ENCODE measurements at regions not wholly inside any gene's neighbourhood (a gene's known extent, or its start where the extent isn't known, plus 50 kb on each side); places are given as distances from the start of the nearest gene placed in this dataset.

DNA sequence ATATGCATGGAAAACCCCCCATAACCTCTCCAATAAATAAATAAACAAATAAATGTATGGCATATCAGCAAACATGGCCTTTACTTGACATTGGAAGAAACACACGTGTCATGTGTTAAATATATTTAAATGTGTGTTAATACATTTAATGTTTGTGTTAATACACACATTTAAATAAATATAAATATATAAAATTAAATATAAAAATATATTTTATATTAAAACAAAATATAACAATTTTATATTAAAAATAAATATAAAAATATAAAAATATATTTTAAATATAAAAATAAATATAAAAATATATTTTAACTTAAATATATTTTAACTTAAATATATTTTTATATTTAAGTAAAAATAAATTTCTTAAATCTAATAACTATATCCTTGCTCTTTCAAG is 187.6 kb upstream of the CXXC4 start:
- no peak for DNase-seq

DNA sequence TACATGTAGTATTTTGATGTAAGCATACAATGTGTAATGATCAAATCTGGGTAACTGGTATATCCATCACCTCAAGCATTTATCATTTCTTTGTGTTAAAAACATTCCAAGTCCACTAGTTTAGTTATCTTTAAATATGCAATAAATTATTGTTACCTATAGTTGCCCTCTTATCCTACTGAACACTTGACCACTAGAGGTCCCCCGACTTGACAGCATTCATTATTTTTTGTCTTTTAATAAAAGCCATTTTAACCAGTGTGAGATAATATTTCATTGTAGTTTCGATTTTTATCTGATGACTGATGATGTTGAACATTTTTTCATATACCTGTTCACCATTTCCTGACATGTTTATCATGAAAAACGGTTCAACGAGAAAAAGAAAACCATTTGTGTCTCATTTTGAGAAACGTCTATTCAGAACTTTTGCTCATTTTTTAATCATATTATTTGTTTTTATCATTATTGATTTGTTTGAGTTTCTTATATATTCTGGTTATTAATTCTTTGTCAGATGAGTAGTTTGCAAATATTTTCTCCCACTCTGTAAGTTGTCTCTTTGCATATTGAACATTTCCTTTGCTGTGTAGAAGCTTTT is 199.0 kb upstream of the CXXC4 start:
- no peak for DNase-seq

DNA sequence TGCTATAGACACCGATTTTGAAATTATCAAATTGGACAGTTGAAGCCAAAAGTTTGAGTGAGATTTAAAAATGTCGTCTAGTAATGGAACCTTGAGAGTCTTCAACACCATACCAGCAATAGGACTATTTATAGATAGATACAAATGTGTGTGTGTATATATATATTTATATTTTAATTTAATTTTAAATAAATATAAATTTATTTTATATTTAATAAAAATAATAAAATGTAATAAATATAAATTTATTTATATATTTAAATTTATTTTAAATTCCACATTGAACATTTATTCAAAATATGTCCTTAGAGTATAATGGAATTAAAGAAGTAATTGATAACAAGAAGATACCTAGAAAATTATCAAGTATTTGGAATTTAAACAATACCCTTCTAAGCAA is 221.9 kb upstream of the CXXC4 start:
- DNase-seq = no peak

DNA sequence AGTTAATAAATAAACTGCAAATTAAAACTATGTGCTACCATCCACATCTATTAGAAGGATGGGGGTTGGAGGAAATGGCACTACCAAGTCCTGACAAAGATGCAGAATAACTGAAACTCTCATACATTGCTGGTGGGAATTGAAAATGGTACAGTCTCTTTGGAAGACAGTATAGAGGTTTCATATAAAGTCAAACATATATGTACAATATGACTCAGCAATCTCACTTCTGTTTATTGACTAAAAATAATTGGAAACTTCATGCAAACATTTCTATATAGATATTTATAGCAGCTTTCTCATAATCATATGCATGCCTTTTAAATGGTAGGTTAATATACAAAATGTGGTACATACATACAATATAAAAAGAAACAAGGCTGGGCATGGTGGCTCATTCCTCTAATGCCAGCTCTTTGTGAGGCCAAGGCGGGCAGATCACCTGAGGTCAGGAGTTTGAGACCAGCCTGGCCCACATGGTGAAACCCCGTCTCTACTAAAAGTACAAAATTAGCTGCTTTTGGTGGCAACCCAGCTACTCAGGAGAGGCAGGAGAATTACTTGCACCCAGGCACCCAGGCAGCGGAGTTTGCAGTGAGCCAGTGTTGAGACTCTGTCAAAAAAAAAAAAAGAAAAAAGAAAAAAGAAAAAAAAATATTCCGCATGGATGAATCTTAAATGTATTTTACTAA is 225.0 kb upstream of the CXXC4 start:
- DNase-seq = no peak

DNA sequence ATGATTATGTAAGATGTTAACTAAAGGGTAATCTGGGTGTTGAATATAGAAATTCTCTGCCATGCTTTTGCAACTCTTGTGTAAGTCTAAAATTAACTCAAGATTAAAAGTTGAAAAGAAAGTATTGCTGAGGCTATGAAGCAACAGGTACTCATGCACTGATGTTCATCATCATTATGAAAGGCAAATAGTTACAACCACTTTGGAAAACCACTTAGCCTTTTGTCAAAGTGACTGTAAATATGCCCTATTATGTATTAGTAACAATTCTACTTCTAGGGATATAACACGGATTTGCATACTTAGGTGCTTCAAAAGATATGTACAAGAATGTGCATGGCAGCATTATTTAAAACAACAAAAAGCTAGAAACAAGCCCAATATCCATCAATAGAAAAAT is 227.8 kb upstream of the CXXC4 start:
- DNase-seq = no peak

DNA sequence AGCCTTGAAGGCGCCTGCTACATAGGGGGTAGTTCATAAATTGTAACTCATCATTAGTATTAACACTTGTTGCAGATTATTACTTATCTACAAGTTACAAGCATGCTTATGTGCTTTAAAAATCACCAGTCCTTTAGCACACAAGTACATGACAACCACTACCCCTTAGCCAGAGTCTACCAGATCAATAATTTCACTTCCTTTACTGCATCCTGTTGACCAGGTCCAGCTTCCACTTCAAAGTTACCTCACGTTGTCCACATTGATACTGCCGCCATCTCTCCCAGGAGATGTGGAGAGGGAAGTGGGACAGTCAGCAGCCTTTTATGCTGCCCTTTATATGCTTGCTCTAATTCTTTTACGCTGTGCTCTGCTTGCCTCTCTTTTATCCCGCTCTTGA is 231.3 kb upstream of the CXXC4 start:
- no peak for DNase-seq

DNA sequence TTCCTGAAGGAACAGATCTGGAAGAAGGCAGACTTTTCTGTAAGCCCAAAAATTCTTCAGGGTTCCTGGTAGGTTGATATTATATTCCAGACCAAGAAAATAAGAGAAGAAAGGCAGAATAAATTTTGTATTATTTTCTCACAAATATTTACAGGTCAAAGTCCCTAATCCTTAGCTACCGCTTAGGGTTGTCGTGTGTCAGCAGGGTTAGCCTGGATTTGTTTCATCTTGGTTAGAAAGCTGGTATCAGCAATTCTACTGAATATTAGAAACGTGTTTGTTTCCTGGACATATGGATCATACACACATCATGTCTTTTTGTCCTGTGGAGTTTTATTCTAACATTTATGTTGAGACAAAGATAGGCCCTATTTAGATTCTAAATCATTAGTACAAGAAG is 232.9 kb upstream of the CXXC4 start:
- DNase-seq = no peak

DNA sequence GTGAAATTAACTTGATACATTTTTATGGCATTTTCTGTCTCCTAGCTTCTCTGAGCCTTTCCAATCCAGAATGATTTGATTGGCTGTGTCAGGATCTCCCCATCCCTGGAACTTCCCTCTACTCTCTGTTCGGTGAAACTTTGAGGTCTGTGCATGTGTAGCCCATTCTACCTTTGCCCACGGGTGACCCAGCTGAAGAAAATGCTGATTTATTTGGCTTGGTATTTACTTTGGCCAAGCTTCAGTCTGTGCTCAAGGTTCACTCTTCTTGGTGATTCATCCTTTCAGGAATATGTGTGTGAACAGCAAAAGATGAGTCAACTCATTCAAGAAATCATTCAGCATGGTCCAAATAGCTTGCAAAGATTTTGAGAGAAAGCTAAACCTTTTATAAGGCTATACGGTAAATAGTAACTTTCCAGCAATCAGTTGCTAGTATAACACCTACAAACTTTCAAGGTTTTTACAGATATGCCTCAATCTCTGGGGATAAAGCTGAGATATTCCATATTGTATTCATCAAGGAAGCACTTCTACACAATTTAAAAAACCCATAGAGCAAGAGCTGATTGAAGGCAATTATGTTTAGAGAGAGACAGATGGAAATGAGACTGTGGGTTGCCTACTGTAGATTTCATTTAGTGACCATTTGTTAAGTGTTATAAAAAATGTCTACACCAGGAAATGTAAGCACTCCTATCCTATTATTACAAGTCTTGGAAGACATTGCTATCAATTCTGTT is 233.9 kb upstream of the CXXC4 start:
- no peak for DNase-seq

DNA sequence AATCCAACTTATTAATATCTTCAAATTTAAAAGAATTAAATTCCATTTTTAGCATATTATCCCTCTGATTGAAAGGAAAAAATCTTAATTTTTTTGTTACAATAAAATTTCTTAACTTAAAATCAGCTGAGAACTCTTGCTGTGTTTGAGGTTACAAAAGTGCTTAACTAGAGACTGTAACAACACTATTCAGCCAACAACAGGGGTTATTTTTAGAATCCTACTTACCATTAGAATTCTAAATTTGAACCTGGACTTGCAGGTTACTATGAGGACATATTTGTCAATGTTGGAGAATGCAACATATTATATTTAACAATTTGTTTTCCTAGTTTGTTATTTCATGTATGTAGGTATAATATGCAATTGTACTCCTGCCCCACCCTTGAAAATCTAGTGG is 238.1 kb upstream of the CXXC4 start:
- DNase-seq = no peak

DNA sequence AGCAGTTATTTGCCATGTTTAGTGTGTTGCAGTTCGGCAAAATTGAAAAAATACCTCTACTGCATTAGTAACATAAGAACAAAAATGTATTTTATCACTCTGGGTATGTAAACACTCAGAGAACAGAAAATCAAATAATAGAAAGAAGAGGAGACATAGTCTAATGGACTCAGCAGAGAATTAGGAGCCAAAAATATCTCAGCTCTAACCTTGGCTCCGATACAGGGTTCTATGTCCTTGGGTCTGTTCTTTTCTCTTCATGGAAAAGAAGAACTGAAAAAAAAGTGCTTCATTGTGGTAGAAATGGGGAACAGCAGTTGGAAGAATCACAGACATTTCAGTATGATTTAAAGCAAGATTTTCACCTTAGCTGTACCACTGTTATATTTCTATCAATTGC is 240.5 kb upstream of the CXXC4 start:
- DNase-seq = no peak

DNA sequence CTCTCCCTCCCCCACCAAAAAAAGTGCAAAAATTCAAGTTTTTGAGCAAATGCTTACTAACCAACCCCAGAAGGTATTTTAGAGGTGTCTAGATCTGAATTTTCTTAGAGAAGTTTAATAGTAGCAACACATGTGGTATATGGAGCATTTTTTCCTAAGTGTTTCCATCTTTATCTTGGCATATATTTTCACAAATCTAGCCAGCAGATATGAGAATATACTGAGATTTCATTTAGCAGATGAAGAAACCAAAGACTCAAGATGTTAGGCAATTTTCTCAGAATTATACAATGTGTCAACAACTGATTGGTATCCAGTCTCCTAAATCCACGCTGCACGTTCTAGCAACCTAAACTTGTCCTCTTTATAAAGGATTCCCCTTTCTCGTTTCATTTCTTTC is 245.5 kb upstream of the CXXC4 start:
- DNase-seq = no peak

DNA sequence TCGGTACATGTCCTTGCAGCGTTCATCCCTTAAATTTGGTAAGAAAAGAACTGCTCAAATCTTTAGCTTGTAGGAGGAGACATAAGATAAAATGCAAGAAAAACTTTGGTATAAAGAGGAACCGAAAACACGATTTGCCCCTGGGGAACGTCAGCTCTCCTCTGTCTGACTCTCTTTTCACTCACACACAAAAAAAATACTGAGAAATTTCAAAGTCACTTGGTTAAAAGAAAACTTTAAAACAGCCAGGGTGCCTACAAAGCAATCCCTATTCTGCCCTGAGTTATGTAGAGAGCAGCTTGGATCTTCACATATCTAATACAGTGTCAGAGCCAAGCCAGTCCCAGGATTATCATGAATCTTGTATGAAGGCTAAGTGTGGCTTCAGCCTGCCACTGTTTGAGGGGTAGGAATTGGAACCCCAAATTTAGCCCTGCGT is 248.5 kb upstream of the CXXC4 start:
- no peak for DNase-seq

DNA sequence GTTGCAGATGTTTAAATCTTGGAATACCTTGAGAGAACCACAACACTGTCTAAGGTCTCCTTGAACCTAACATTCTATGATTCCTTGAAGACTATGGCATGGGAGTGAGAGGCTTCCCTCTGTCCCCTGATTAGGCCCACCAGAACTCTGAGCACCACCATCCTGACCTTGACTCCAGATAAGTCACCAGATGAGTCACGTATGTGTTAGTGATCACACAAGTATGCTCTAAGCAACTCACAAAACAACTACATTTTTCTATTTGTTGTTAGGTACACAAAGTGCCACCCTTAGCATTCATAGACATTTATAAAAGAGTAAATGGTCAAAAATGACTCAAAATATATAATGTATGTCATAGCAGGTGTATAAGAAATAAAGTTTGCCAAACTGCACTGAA is 252.9 kb upstream of the CXXC4 start:
- no peak for DNase-seq

DNA sequence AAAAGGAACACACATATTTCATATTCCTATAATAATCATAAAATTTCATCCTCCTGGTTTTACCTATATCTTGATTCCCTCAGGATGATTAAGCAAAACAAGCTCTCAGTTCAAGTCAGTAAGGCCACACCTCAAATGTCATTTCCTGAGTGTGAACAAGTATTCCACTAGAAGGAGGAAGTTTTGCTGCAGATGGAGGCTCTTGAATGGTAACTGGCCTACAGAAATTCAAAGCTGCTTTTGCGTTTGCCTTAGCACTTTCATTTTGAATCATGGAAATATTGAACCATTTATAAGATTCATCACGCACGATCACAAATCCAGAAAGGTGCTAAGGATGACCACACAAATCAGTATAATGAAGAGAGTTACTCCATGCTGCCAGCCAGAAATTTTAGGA is 254.4 kb upstream of the CXXC4 start:
- no peak for DNase-seq

DNA sequence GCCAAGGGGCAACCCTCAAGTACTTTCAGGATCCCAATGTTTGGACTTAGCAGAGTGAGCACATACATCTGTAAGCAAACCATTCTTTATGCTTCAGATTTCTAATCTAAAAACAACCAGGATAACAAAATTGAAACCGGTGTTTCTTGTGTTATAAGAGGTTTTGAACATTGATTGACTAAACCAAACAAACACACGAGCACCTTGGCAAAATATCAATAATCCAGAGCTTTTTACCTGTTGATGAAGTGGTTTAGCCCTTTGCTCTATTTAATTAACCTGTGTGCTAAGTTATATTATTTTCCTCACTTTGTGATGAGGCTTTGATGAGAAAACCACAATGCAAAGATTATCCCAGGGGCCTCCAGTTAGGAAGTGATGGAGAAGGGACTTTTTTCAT is 255.3 kb upstream of the CXXC4 start:
- DNase-seq = no peak

DNA sequence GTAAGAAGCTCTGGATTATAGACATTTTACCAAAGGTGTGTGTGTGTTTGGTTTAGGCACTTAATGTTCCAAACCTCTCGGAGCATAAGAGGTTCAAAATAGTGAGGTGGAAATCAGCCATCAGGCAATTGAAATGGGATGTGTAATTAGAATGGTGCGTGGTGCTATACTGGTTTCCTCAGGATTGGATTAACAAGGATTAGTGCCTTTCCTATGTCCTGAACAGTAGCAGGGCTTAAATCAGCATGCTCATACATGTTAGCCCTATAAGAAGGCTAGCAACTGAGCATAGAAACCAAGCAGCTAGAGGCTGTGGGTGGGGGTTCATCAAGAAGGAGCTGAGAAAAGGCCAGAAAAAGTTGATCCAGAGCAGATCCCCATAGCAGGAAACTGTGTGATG is 256.8 kb upstream of the CXXC4 start:
- no peak for DNase-seq

DNA sequence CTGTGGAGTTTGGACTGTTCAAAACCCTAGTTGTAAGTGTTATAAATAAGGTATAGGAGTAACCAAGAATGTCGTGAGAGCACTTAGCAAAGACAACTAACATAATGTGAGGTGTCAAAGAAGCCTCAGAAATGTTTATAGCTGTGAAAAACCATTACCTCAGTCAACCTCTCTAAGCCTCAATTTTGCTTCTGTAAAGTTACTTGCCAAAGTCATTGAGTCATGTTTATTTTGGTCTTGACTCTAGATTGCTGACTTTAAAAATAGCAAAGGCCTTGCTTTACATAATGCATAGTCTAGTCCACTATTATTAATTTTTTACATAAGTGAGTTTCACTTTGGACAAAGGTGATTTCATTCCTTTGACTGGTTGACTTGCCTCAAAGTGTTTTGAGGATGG is 257.6 kb upstream of the CXXC4 start:
- DNase-seq = no peak

DNA sequence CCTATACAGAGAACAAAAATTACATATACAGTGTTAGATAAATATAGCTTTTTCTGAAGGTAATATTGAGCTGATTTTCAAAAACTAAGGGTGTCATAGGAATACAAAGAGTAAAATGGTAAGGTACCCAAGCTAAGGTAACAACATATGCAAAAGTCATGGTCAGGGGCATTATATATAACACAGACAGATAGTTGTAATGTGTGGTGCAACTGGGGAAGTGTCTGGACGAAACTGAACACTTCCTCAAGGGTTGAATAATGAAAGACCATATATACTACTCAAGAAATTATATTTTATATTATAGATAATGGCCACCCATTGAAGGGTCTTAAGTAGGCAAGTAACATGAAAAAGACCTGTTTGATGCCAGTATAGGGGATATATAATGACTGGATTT is 262.1 kb upstream of the CXXC4 start:
- no peak for DNase-seq

DNA sequence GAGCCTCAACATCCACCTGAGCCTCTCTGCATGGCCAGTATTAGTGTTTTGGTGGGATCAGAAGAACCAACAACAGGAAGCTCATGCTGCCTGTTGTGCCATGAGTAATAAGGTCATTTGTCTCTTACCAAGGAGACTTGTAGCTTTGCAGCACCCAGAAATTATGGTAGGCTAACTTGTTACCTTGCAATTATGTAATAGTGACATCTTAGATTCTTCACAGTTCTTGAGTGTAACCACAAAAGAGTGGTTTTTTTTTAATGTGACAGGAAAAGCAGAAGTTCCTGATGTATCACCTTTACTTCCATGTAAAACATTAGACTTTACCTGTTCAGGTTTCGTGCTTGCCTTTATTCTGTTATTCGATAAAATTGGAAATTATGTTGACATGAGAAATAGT is 263.9 kb upstream of the CXXC4 start:
- DNase-seq = no peak

DNA sequence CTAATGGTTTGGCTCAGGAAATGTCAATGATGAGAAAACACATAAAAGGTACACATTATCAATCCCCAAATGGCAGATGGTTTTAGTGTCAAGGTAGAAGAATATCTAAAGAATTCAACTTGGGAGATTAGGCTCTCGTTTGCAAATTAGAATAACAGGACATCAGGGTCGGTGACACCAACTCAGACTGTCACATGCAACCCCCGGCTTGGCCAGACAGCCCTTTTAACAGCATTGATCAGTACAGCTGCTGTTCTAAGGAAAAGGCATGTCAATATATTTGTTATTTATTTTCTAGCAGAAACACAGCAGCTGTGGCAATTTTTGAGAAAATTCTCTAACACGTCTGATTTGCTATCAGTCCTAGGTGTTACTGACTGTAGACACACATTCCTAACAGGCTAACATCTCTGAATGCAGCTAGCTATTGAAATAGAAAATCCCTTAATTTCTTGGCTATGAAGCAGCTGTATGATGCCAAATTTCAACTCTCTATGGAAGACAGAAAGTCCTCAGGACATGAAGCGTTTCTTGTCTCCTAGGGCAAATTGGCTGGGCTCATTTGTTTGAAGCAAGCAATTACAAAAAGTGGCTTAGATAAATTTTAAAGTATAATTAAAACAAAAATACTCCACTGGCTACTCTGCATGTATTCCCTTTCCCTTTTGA is 269.0 kb upstream of the CXXC4 start:
- DNase-seq = no peak

DNA sequence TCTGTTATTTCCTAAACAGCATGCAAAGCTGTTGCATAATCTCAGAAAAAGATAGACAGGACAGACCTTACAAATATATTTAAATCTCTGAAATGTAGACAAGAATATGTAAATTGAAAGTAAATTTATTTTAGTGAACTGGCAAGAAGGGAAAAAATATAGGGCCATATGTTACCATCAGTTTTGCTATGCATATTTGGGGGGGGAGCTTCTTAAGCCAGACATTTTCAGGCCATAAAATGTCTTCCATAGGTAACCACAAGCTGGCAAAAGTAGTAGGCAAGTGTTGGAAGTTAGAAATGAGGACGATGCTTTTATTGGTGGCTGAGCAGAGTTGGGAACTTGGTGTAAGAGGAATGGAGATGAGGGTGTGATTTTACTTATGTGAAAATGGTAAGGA is 272.0 kb upstream of the CXXC4 start:
- DNase-seq = no peak

DNA sequence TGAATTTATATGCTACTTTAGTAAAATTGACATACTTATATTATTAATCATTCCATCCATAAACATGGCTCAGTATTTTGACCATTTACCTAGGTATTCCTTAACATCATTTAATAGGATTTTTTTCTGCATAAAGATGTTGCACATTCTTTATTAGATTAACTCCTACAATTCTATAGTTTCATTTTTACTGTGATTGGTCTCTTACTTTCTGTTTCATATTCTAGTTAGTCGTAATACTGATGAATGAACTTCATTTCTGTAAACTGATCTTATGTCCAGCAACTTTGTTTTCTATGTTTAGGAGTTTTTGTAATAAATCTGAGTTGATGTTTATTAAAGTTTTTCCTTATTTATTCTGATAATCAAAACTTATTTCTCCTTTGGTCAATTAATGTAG is 278.2 kb upstream of the CXXC4 start:
- DNase-seq = no peak

DNA sequence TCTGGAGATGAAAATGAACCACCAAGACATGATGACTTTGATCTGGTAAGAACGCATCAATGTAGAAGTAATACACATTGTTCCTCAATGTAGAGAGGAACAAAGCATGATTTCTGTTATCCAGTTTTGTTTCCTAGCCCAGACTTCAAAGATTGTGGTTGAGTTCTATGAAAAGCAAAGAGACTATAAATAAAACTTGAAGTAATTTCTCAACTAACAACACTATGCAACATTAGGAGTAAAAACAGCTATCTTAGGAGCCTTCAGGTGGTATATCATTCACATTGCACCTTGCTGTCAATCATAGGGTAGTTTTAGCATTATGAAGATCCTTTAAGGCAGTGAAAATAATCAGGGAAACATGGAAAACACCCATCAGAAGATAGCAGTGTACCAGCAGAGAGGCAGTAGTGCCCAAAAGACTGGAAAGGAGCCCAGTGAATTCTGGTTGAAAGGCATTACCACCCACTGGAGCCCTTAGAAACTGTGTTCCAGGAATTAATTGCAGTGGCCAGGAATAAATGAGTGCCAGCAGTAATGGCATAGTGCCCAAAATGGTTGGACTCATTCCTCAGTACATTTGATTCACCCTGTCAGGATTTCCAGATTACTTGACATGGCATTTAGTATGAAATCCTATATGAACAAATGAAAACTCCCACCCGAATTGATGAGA is 300.7 kb upstream of the CXXC4 start:
- no peak for DNase-seq
